ENCODE measurements at regions not wholly inside any gene's neighbourhood (a gene's known extent, or its start where the extent isn't known, plus 50 kb on each side); places are given as distances from the start of the nearest gene placed in this dataset.

DNA sequence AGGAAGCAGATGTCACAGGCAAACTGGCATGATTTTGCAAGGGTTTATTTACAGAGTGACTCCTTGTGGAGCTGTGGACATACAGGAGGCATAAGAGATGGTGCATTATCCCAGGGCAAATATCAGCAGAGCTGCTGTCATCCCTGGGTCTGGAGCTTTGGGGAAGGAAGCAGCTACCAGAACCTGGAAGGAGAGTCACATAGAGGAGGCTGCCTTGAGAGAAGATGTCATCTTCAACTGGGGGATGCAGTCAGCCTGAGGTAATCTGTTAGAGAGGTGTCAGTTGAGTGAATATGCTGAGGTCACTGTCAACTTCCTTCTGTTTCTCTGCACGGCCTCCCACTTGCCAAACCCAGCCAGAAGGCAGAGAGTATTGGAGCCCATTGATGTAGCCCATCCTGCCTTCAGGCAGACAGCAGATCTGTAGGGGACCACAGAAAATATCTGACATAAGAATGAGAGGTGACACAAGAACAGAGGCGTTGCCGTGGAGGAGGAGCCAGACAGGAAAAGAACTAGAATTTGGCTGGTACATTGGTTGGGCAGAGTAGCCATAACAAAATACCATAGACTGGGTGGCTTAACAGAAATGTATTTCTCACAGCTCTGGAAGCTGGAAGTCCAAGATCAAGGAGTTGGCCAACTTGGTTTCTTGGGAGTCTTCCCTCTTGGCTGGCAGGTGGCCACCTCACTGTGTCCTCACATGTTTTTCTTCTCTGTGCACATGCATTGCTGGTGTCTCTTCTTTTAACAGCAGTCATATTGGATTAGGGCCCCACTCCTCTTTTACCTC, 102.8 kb downstream of the SNX18 start:
- no peak for DNase-seq
- ATAC-seq, result peak in 1 of 2 donors; percentile 19
- intact Hi-C loops (cut with DNase I), result no loop called here

DNA sequence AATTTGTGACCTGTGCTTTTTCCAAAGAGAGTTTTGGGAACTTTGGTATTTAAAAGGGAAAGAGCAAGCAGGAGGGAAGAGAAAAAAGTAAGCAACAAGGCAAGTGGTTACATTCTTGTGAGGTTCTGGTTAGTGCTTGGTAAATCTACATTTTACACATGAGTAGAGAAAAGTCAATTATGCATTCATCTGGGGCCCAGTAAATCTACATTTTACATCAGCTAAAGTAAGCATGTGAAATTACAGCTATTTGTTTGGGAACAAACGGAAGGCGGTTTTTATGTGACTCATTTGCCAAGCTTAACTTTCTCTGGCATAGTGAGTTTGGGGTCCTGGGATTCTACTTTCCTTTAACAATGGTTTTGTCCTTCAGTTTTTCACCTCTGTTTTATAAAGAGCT, 102.2 kb downstream of the SNX18 start:
- intact Hi-C loops (cut with DNase I), result loop anchor here in 1 of 2 donors (1.0 kb wide), 1 partner anchor 14 kb away; no protein-coding TSS in a partner anchor
- no peak for DNase-seq
- no peak for ATAC-seq

DNA sequence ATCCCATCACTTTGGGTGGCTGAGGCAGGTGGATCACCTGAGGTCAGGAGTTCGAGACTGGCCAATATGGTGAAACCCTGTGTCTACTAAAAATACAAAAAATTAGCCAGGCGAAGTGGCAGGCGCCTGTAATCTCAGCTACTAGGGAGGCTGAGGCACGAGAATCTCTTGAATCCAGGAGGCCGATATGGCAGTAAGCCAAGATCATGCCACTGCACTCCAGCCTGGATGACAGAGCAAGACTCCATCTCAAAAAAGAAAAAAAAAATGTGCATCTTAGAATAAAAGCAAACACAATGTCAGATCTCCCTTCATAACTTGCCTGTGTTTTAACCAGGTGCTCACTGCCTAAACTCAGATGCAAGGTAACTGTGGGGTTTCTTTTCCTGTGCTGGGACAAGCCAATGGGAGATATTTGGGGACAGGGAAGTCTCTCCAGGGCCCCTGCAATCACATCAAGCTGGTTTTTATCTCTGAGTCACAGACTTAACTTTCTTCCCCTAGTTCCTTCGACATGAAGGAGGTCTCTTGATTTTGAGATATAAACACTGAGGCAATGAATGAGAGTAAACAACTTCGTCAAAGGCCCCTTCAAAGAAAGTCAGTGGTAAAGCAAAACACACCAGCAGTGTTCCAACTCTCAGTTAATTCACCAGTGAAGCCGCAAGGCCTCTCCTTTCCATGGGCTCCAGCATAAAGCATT, 99.1 kb downstream of the SNX18 start:
- DNase-seq (no peak), ATAC-seq (no peak)
- intact Hi-C loops (cut with DNase I), result no loop called here

DNA sequence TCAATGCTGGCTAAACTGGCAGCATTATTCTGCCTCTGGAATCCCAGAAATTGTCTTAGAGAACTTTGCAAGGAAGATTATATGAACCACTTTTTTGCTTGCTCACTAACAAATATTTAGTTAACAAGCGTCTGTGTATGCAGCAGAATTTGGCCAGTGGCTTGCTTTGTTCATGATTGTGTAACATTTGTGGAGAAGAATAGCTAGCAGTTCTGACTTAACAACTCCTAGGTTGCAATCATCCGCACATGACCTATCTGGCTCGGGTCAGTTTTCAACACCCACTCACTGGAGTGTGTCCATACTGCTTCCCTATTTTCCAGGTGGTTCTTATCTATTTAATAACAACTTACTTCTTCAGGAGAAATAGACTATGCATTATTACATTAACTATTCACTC, 98.5 kb downstream of the SNX18 start:
- intact Hi-C loops (cut with DNase I), result no loop called here
- ATAC-seq, result peak; percentile 87 to 92
- DNase-seq, result no peak

DNA sequence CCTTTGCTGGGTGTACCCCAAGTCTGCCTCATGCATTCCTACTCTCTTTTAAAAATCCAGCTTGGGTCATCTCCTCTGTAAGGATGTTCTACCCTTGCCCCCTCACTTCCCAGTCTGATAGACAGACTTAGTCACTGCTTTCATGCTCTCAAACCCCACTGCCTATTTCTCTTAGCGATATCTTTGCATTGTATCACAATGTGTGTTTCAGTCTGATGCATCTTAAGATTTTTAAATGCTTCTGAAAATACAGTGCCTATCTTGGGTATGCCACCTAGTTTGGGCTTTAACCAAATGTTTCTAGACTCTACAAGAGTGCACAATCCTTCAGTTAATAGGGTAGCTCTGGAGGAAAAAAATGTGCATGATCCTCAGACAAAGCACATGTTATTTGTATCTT, 97.8 kb downstream of the SNX18 start:
- DNase-seq (no peak), ATAC-seq (no peak)
- intact Hi-C loops (cut with DNase I), result no loop called here

DNA sequence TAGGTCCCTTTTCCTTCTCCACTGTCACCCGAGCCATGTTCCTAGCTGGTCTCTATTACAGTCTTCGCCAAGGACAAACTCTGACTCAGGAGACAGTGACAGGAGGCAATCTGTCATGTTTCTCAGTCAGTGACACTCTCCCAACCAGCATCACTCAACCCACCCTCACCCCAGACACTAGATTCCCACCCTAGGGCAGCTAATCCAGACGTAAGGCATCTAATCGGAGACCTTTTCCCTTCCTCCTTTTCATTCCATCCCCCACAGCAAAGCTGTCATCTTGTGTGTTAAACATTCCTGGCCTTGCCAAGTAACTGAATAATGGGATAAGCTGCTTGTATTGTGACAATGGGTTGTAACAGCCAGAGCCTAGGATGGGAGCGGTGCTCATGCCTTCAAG, 95.2 kb downstream of the SNX18 start:
- no peak for ATAC-seq
- intact Hi-C loops (cut with DNase I), result no loop called here
- DNase-seq, result no peak

DNA sequence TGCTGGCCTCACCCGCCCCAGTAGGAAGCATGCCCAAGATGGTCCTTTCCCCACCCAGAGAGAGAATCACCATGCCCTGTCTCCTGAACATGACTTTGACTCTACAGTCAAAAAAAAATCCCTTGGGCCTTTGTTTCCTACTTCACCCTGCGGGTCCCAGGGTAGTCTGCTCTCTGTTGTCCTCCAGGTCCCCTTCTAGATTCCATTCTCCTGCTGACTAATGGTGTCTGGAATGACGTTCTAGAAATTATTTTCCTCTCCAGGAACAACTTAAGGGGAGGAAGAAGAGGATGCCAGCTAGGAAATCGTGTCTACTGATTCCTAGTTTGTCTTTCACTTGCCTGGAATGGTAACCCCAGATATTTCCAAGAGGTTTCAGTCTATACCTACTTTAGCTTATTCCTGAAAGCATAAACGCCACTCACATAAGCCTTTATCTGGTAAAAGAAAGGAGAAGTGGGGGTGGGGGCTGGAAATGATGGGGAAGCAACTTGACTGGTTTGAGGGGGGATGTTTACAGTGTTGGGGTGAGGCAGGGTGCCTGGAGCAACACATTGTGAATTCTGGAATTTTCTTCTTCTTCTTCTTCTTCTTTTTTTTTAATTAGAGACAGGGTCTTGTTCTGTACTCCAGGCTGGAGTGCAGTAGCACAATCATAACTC, 93.9 kb downstream of the SNX18 start:
- DNase-seq, result no peak
- ATAC-seq, result no peak
- intact Hi-C loops (cut with DNase I), result no loop called here

DNA sequence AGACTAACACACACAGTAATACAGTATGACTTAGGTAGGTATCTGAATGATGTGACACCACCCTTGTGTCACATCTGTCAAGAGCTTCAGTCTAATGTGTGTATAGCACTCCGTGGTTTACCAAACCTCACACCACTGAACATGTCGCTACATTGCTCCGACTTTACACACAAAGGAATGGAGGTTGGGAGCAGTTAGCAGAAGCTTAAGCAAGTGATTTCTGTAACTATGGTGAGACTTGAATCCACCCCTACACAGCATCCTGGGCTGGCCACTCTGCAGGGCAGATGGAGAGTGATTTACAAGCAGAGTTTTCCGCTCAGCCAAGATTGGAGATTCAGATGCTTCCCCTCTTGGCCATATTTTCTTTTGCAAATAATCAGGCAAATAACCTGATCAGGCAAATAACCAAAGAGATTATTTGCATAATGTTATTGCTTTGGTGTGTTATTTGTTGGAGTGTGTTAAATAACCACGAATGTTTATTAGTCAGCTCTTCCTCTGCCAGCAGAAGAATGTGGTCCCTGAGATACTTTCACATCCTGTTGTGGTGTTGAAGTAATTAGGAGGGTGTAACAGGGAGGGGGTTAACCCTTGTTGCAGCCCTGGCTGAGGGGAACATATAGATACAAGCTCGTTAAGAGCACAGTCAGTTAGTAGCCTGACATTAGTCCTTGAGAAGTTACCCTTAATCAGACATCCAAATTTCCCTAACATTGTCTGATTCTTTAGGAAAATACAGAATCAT, 92.8 kb downstream of the SNX18 start:
- intact Hi-C loops (cut with DNase I), result no loop called here
- peak; percentile 67 to 70 for ATAC-seq

DNA sequence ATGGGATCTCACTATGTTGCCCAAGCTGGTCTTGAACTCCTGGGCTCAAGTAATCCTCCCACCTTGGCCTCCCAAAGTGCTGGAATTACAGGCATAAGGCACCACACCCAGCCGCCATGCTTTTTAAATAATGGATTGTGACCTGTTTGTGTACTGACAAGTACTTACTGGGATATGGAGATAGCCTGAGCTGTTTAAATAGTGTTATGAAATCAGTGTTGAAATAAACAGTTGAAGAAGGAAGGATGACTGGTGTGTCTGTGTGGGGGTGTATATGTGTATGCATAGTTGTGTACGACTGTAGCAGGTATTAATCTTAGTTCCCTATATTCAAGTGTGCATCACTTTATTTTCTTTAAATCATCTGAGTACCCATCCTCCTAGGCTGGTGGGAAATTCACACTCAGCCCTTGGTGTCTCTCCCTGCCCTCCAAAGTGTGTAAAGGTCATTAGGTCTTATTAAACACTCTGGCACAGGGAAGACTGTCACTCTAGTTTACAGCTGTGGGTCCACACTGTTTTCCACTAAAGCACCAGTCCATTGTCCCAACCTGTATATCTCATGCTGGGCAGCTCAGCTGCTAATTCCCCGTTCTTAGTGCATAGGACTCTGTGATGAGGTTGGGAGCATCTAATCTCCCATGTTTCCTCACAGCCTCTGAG, 91.0 kb downstream of the SNX18 start:
- intact Hi-C loops (cut with DNase I), result no loop called here
- DNase-seq, result no peak

More for the DNA sequence above, 92.8 kb downstream of the SNX18 start:
- DNase-seq, result no peak

DNA sequence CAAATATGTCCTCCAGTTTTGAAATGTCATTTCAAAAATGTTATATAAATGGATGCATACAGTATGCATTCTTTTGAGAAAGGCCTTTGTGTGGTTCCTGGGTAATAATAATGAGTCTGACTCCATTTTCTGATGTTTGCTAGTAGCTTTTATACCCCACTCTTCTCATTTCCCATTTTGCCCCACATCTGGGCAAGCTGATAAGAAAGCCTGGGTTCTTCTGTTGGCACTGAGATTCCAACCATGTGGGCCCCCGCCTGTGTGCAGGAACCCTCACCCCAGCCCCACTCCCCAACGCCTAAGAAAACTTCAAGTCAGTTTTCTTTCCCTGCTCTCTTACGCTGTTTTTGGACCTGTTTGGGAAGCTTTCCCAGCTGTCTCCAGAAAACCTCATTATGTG, 89.4 kb downstream of the SNX18 start:
- ATAC-seq, result no peak
- no peak for DNase-seq
- intact Hi-C loops (cut with DNase I), result no loop called here

More for the DNA sequence above, 91.0 kb downstream of the SNX18 start:
- ATAC-seq, result no peak

DNA sequence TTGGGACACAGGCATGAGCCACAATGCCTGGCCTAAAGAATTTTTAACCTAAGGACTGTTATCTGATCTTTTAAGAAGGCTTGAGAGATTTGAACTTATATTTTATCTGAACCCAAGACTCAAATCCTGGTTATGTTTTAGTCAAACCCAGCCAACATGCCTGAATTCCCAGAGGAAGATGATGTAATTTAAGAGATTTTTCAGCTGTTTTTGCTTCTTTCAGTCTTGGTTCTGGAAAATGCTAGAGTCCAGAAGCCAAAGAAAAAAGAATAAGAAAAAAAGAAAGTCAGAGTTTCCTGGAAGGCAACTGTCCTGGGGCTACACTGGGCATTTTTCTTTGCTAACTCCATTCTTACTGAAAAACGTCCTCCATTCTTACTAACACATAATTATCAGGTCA, 85.8 kb downstream of the SNX18 start:
- ATAC-seq (peak; percentile 53 to 54), DNase-seq (no peak)
- intact Hi-C loops (cut with DNase I), result no loop called here

DNA sequence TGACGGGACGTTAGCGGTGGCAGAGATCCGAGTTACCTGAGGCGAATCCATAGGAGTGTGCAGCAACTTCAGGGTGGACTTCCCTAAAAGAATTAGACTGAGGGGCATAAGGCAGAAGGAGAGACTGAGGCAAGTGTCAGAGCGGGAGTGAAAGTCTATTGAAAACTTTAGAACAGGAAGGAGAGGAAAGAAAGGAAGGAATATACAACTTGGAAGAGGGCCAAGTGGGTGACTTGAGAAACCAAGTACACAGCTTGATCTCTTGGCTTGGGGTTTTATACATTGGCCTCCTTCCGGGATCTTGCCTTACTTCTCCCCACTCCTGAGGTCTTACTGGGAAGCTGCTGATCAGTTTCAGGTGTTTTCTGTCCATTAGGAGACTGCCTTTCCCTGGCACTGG, 84.9 kb downstream of the SNX18 start:
- intact Hi-C loops (cut with DNase I), result no loop called here
- ATAC-seq (no peak), DNase-seq (no peak)

DNA sequence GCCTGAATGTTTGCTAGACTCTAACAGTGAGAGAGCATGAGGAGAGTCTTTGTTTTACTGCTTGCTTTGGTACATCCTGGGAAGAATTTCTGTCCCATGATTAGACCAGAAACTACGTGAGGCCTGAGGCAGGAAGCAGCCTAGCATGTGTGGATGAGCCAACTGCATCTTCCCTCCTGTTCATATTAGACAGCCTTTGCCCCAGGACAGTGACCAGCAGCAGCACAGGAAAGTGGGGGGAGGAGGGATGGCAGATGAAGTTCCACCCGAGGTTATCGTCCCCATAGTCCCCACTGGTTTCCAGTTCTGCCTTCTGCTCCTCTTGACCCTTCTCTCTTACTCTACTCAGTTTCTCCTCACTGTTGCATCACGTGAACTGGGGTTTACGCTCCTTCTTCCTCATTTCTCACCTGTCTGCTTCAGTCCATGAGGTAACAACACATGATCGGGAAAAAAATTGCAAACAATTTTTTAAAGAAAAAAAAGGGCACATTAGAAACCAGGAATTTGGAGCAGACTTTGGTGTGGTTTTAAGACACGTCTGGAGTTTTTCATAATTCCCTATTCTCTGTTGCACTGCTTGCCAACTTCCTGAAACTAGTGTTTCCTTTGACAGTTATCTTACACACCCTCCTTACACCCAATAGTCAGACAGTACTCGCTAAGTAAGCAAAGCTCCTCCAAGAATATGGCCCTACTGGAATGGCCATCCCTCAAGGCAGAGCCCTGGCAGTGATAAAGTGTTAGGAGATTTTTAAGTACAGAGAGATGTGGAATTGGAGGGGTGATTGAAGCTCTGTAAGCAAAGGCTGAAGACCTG, 84.1 kb downstream of the SNX18 start:
- peak; percentile 86 to 89 for ATAC-seq
- intact Hi-C loops (cut with DNase I), result no loop called here
- no peak for DNase-seq

All from left cardiac atrium (tissue), 4 donors.